Fibroblast of villous mesenchyme (primary cell): ENCODE measurements at regions not wholly inside any gene's neighbourhood (a gene's known extent, or its start where the extent isn't known, plus 50 kb on each side); places are given as distances from the start of the nearest gene placed in this dataset.
"Not testable (repeated sequence)": the region's sequence is repeated elsewhere in the genome, so short reads cannot be mapped to it uniquely, and the experiment has no call there.

Experiments used
- DNase-seq: peaks from one replicate; pipeline ENCODE4 v3.0.0-alpha.2; 2010; ENCODE audit warnings: low read depth
- H3K4me3 ChIP-seq: 2 replicates; pipeline ENCODE4 v1.5.1; 2011; ENCODE audit warnings: low read depth, mild to moderate bottlenecking, low read length
- CTCF ChIP-seq: IDR thresholded peaks from 2 replicates; pipeline ENCODE4 v1.5.1; 2012; ENCODE audit warnings: low read depth, mild to moderate bottlenecking, low read length; ENCODE audit not compliant: insufficient read depth

DNA sequence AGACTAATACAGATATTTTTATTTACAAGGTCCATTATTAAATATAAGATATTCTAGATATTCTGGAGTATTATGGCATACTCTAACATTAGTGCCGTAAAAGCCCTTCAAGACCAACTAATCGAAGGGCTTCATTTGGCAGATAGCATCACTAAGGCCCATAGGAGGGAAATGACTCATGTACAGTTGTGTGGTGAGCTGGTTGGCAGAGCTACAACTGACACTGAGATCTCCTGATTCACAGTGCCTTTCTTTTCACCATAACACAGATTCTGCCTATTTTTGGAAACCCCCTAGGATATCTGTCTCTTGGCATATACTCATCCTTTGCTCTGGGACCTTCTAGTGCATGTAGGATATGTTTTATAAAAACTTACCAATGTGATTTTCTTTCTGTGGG lies 201.7 kb upstream of the AFF2 start:
- TF ChIP-seq CTCF: no peak
- no peak for DNase-seq
- H3K4me3 ChIP-seq: no peak overlapping the region

- DNase-seq, H3K4me3 ChIP-seq: not testable (repeated sequence)
Measured at GRCh38 chrX:148305214-148305613, 195.2 kb upstream of the AFF2 start.

GRCh38 chrX:148309413-148309812 lies 191.0 kb upstream of the AFF2 start:
- no peak overlapping the region for H3K4me3 ChIP-seq
- DNase-seq: no peak
- TF ChIP-seq CTCF: no peak

- no peak for TF ChIP-seq CTCF
- no peak overlapping the region for H3K4me3 ChIP-seq
- DNase-seq: no peak
Measured at GRCh38 chrX:148310426-148311165, 189.8 kb upstream of the AFF2 start.

- DNase-seq: no peak
- TF ChIP-seq CTCF: no peak
- H3K4me3 ChIP-seq: no peak overlapping the region
Measured at GRCh38 chrX:148311544-148311943, 188.9 kb upstream of the AFF2 start.

DNA sequence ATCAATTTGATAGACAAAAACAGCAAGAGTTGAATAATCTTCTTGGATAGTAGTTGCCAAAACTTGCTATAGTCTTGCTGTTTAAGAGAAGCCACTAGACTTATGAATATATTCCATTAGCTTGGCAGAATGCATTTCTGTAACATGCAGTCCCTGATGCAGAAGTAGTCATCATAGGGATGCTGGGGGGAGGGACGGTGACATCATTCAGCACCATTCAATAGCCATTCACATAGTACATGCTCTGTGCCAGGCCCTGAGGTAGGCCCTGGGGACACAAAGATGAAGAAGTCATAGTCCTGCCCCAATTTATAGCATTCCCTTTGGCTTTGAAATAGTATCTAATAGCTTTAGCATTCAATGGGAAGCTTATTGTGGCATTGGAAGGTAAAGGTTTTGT lies 185.5 kb upstream of the AFF2 start:
- no peak for TF ChIP-seq CTCF
- H3K4me3 ChIP-seq: no peak overlapping the region
- no peak for DNase-seq

DNA sequence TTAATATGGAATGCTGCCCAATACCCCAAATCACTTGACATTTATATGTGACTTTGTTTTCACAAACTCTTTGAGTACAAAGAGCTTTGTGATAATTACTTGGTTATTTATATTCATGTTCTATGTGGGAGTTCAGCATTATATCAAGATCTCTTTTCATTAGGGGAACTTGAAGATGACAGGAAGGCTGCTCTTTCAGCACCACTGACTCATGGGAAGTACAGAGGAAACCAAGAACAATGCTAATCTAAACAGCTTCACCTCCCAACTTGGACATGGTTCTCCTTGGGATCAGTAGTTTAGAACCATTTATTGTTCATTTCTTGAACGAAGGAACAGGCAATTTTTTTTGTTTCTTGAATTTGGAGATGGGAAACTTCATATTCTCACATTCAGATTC lies 184.0 kb upstream of the AFF2 start:
- TF ChIP-seq CTCF: no peak
- no peak for DNase-seq

More for the DNA sequence above, 184.0 kb upstream of the AFF2 start:
- H3K4me3 ChIP-seq: no peak overlapping the region
